IMR-90 (cell line): ENCODE measurements at regions not wholly inside any gene's neighbourhood (a gene's known extent, or its start where the extent isn't known, plus 50 kb on each side); places are given as distances from the start of the nearest gene placed in this dataset.

Experiments
- ATAC-seq: fragments of 200-7000 bp; cut with Tn5 transposase; 2 replicates; pipeline ENCODE4 v1.9.1; 2020; ENCODE audit warnings: low read depth, mild to moderate bottlenecking, moderate library complexity
- BruUV-seq: library from RNA; stranded (reverse); fragments of 400-500 nt; replicated peaks from 2 replicates; lab custom pipeline; 2021; lab: Mats Ljungman, UMichigan
- CTCF ChIA-PET: fragments of 300-600 bp; formaldehyde crosslinking; extraction: SDS; loops from one replicate; lab custom pipeline; 2021; ENCODE audit warnings: antibody characterized with exemption; lab: Yijun Ruan, JAX
- POLR2A ChIA-PET: fragments of 300-600 bp; sonication (Branson Sonifier 250); formaldehyde crosslinking; loops from one replicate; lab custom pipeline; 2022; ENCODE audit warnings: antibody characterized with exemption; ENCODE audit not compliant: unreplicated experiment; lab: Charles Lee
- DNase-seq: peaks from one replicate; pipeline ENCODE4 v3.0.0; 2013
- H2AFZ ChIP-seq: replicated peaks from 2 replicates; pipeline ENCODE3; 2013; ENCODE audit warnings: low read length, mild to moderate bottlenecking; ENCODE audit not compliant: poor library complexity
- H2AK5ac ChIP-seq: 2 replicates; pipeline ENCODE4 v1.6.1; 2013; ENCODE audit warnings: low read depth, low read length, inconsistent platforms
- H2AK9ac ChIP-seq: replicated peaks from 2 replicates; pipeline ENCODE3; 2013; ENCODE audit warnings: mild to moderate bottlenecking, low read depth, low read length, moderate library complexity; ENCODE audit not compliant: poor library complexity
- H2BK120ac ChIP-seq: 2 replicates; pipeline ENCODE4 v1.6.1; 2013; ENCODE audit warnings: low read depth, low read length, inconsistent platforms
- H2BK15ac ChIP-seq: 3 replicates; pipeline ENCODE4 v1.6.1; 2013; ENCODE audit warnings: low read depth, low read length, inconsistent platforms
- H2BK20ac ChIP-seq: 2 replicates; pipeline ENCODE4 v1.6.1; 2013; ENCODE audit warnings: low read depth, mild to moderate bottlenecking, inconsistent platforms, low read length, moderate library complexity
- H2BK5ac ChIP-seq: 2 replicates; pipeline ENCODE4 v1.6.1; 2013; ENCODE audit warnings: mild to moderate bottlenecking, low read depth, low read length, inconsistent platforms; ENCODE audit not compliant: poor library complexity, severe bottlenecking
- H3K14ac ChIP-seq: replicated peaks from 2 replicates; pipeline ENCODE4 v1.6.1; 2013; ENCODE audit warnings: low read depth, low read length, inconsistent platforms
- H3K18ac ChIP-seq: 2 replicates; pipeline ENCODE4 v1.6.1; 2013; ENCODE audit warnings: low read depth, low read length, control low read depth
- H3K23ac ChIP-seq: 2 replicates; pipeline ENCODE4 v1.6.1; 2013; ENCODE audit warnings: low read depth, low read length, inconsistent platforms
- H3K27ac ChIP-seq: 2 replicates; pipeline ENCODE4 v1.5.1; 2013; ENCODE audit warnings: mild to moderate bottlenecking, control low read depth, low read length; ENCODE audit not compliant: insufficient read depth
- H3K27me3 ChIP-seq: 2 replicates; pipeline ENCODE4 v1.6.1; 2013; ENCODE audit warnings: low read length; ENCODE audit not compliant: control insufficient read depth, insufficient read depth
- H3K36me3 ChIP-seq: 2 replicates; pipeline ENCODE4 v1.6.1; 2013; ENCODE audit warnings: low read length, mixed read lengths; ENCODE audit not compliant: control insufficient read depth, insufficient read depth
- H3K4ac ChIP-seq: 2 replicates; pipeline ENCODE4 v1.6.1; 2013; ENCODE audit warnings: low read depth, low read length, inconsistent platforms
- H3K4me1 ChIP-seq: 2 replicates; pipeline ENCODE4 v1.6.1; 2013; ENCODE audit warnings: low read length, mixed read lengths; ENCODE audit not compliant: control insufficient read depth, insufficient read depth
- H3K4me2 ChIP-seq: 2 replicates; pipeline ENCODE4 v1.6.1; 2013; ENCODE audit warnings: low read depth, mild to moderate bottlenecking, control low read depth, low read length, moderate library complexity
- H3K4me3 ChIP-seq: 2 replicates; pipeline ENCODE4 v1.5.1; 2013; ENCODE audit warnings: low read depth, mild to moderate bottlenecking, control low read depth, low read length, moderate library complexity; ENCODE audit not compliant: insufficient read depth
- H3K56ac ChIP-seq: 2 replicates; pipeline ENCODE4 v1.6.1; 2013; ENCODE audit warnings: low read length, inconsistent platforms; ENCODE audit not compliant: insufficient read depth; ENCODE audit errors: extremely low read depth
- H3K79me1 ChIP-seq, 2 experiments: 2 replicates each; pipeline ENCODE4 v1.6.1; 2013; ENCODE audit warnings: low read length in 2 of 2, inconsistent platforms in 1 of 2, low read depth in 1 of 2
- H3K9ac ChIP-seq: 2 replicates; pipeline ENCODE4 v1.6.1; 2013; ENCODE audit warnings: low read depth, low read length, control low read depth
- H3K9me1 ChIP-seq: 2 replicates; pipeline ENCODE4 v1.6.1; 2013; ENCODE audit warnings: low read length, inconsistent platforms; ENCODE audit not compliant: insufficient read depth
- H3K9me3 ChIP-seq: 2 replicates; pipeline ENCODE4 v1.6.1; 2013; ENCODE audit warnings: low read length; ENCODE audit not compliant: control insufficient read depth, insufficient read depth
- H4K20me1 ChIP-seq: 2 replicates; pipeline ENCODE4 v1.6.1; 2013; ENCODE audit warnings: low read length, inconsistent platforms; ENCODE audit not compliant: insufficient read depth
- H4K5ac ChIP-seq: 2 replicates; pipeline ENCODE4 v1.6.1; 2013; ENCODE audit warnings: mild to moderate bottlenecking, low read depth, low read length, control low read depth
- H4K8ac ChIP-seq, 2 experiments: 2 replicates each; pipeline ENCODE4 v1.6.1; 2013; ENCODE audit warnings: low read depth in 2 of 2, low read length in 2 of 2, control low read depth in 1 of 2, inconsistent platforms in 1 of 2
- H4K91ac ChIP-seq: 2 replicates; pipeline ENCODE4 v1.6.1; 2013; ENCODE audit warnings: low read depth, low read length, inconsistent platforms; ENCODE audit not compliant: insufficient read depth
- CHD1 ChIP-seq: IDR thresholded peaks from 2 replicates; pipeline ENCODE4 v1.6.1; 2012; ENCODE audit warnings: low read depth, low read length, improper control_type of control experiment
- MAZ ChIP-seq: IDR thresholded peaks from 2 replicates; pipeline ENCODE4 v1.6.1; 2012; ENCODE audit warnings: low read depth, mild to moderate bottlenecking, low read length, improper control_type of control experiment, moderate library complexity, borderline replicate concordance
- MXI1 ChIP-seq: IDR thresholded peaks from 2 replicates; pipeline ENCODE4 v1.6.1; 2012; ENCODE audit warnings: low read depth, mild to moderate bottlenecking, low read length, moderate library complexity, borderline replicate concordance
- NFE2L2 ChIP-seq: fragments of 150-350 bp; IDR thresholded peaks from 2 replicates; pipeline ENCODE4 v1.6.1; 2016; ENCODE audit warnings: low read depth, mild to moderate bottlenecking, low read length
- USF2 ChIP-seq: fragments of 150-350 bp; IDR thresholded peaks from 2 replicates; pipeline ENCODE4 v1.6.1; 2017; ENCODE audit warnings: mild to moderate bottlenecking, antibody characterized with exemption, low read length, low read depth
- WGBS, 2 experiments: methylation state at CpG; one replicate each; pipeline versions ENCODE4 v1.1.5 to v1.1.7; 2013; ENCODE audit warnings: missing lambda C conversion rate in 2 of 2; ENCODE audit not compliant: insufficient read length in 1 of 2; ENCODE audit errors: extremely low coverage in 2 of 2; 5-methylcytosine and 5-hydroxymethylcytosine counted together
- dilution Hi-C: fragments of 300-500 bp; cut with HindIII; formaldehyde crosslinking; loops from one replicate; pipeline ENCODE4 v1.14.3; 2018; ENCODE audit warnings: low sequenced_read_pairs; ENCODE audit not compliant: unreplicated experiment
- in situ Hi-C: fragments of 300-500 bp; cut with MboI; formaldehyde crosslinking; loops from 3 replicates; pipeline ENCODE4 v1.14.3; 2019; ENCODE audit warnings: low sequenced_read_pairs, inconsistent platforms, mixed read lengths
- intact Hi-C: fragments of 100-400 bp; cut with micrococcal nuclease; formaldehyde crosslinking; loops from 2 replicates; pipeline ENCODE4 v1.10.0; 2022

- no peak overlapping the region for H2BK15ac ChIP-seq
- H3K23ac ChIP-seq = no peak overlapping the region
- TF ChIP-seq MAZ (no peak), USF2 (no peak), NFE2L2 (no peak), CHD1 (no peak), MXI1 (no peak)
- no peak overlapping the region for H3K56ac ChIP-seq
- no peak overlapping the region for H3K4ac ChIP-seq
- H3K9me1 ChIP-seq = no peaks in the 10 kb centered on the region
- H2BK5ac ChIP-seq = no peak overlapping the region
- no peaks in the 10 kb centered on the region for H3K9me3 ChIP-seq
- no peak overlapping the region for H3K4me2 ChIP-seq
- no peak overlapping the region for H3K9ac ChIP-seq
- in situ Hi-C loops (no loop called here), dilution Hi-C loops (no loop called here), intact Hi-C loops (no loop called here)
- H3K27me3 ChIP-seq = peaks cover 2% of the 10 kb centered on the region; the same call in 1 of the 2 replicates
- H3K36me3 ChIP-seq = no peaks in the 10 kb centered on the region
- ATAC-seq (no peak), DNase-seq (no peak)
- H4K5ac ChIP-seq = no peak overlapping the region
- no peaks in the 10 kb centered on the region for H3K79me1 ChIP-seq
- ChIA-PET POLR2A (no interaction called here), CTCF (no interaction called here)
- no peak overlapping the region for H3K18ac ChIP-seq
- no TSS peak for BruUV-seq
- no peaks in the 10 kb centered on the region for H4K20me1 ChIP-seq
- no peak overlapping the region for H2BK20ac ChIP-seq
- no peaks in the 10 kb centered on the region for H3K4me1 ChIP-seq
- H4K91ac ChIP-seq = no peak overlapping the region
- WGBS, 2 experiments = 67% methylated on average over 1 of the region's 7 CpGs; no CpG with 5 or more reads in 1 of the 2 experiments
- H2AFZ ChIP-seq = no peak overlapping the region
- no peak overlapping the region for H3K14ac ChIP-seq
- no peak overlapping the region for H2BK120ac ChIP-seq
- H3K27ac ChIP-seq = no peak overlapping the region
- no peak overlapping the region for H4K8ac ChIP-seq
- H3K4me3 ChIP-seq = no peak overlapping the region
- no peak overlapping the region for H2AK5ac ChIP-seq
- no peak overlapping the region for H2AK9ac ChIP-seq
Observed at GRCh38 chr2:225293638-225294037, 105.9 kb upstream of the NYAP2 start.
